Skeletal muscle cell (primary cell): ENCODE measurements at regions not wholly inside any gene's neighbourhood (a gene's known extent, or its start where the extent isn't known, plus 50 kb on each side); places are given as distances from the start of the nearest gene placed in this dataset.
A peak's percentile ranks its signal among the peaks of the same experiment; 100 is the strongest.
"Not testable (repeated sequence)": the region's sequence is repeated elsewhere in the genome, so short reads cannot be mapped to it uniquely, and the experiment has no call there.

ENCODE experiments used
- DNase-seq: peaks from one replicate; pipeline ENCODE4 v3.0.0-alpha.2; 2010; ENCODE audit warnings: low read depth
- H3K4me3 ChIP-seq: 2 replicates; pipeline ENCODE4 v1.5.1; 2011; ENCODE audit warnings: low read depth, mild to moderate bottlenecking, control low read depth, low read length, moderate library complexity

GRCh38 chr13:86562866-86563265, 763.6 kb upstream of the SLITRK6 start:
- no peak for DNase-seq

GRCh38 chr13:86563308-86563707, 764.1 kb upstream of the SLITRK6 start:
- H3K4me3 ChIP-seq = no peak overlapping the region
- peak; percentile 34 for DNase-seq

More at GRCh38 chr13:86562866-86563265, 763.6 kb upstream of the SLITRK6 start:
- H3K4me3 ChIP-seq = no peak overlapping the region

- no peak for DNase-seq
- no peak overlapping the region for H3K4me3 ChIP-seq
These were observed 767.9 kb upstream of the SLITRK6 start for GRCh38 chr13:86567119-86567518.

GRCh38 chr13:86569119-86569518, 769.9 kb upstream of the SLITRK6 start:
- DNase-seq = no peak
- no peak overlapping the region for H3K4me3 ChIP-seq

GRCh38 chr13:86569974-86570373, 770.8 kb upstream of the SLITRK6 start:
- no peak overlapping the region for H3K4me3 ChIP-seq
- no peak for DNase-seq

- DNase-seq = no peak
- H3K4me3 ChIP-seq = no peak overlapping the region
These were observed 772.9 kb upstream of the SLITRK6 start for GRCh38 chr13:86572115-86572514.

GRCh38 chr13:86579662-86580061, 780.4 kb upstream of the SLITRK6 start:
- no peak for DNase-seq
- H3K4me3 ChIP-seq = no peak overlapping the region

GRCh38 chr13:86581706-86582105, 782.5 kb upstream of the SLITRK6 start:
- DNase-seq = peak; percentile 26

GRCh38 chr13:86584301-86584700, 785.1 kb upstream of the SLITRK6 start:
- no peak overlapping the region for H3K4me3 ChIP-seq
- DNase-seq = no peak

More at GRCh38 chr13:86581706-86582105, 782.5 kb upstream of the SLITRK6 start:
- H3K4me3 ChIP-seq = no peak overlapping the region

GRCh38 chr13:86585835-86586234, 786.6 kb upstream of the SLITRK6 start:
- DNase-seq = peak; percentile 94
- no peak overlapping the region for H3K4me3 ChIP-seq

GRCh38 chr13:86591862-86592261, 792.6 kb upstream of the SLITRK6 start:
- peak; percentile 22 for DNase-seq
- H3K4me3 ChIP-seq = no peak overlapping the region

- no peak overlapping the region for H3K4me3 ChIP-seq
- DNase-seq = no peak
These were observed 802.1 kb upstream of the SLITRK6 start for GRCh38 chr13:86601351-86601750.

GRCh38 chr13:86606264-86606663, 807.0 kb upstream of the SLITRK6 start:
- DNase-seq = no peak
- no peak overlapping the region for H3K4me3 ChIP-seq

GRCh38 chr13:86608701-86609100, 809.5 kb upstream of the SLITRK6 start:
- no peak for DNase-seq
- no peak overlapping the region for H3K4me3 ChIP-seq

GRCh38 chr13:86633346-86633745, 834.1 kb upstream of the SLITRK6 start:
- no peak overlapping the region for H3K4me3 ChIP-seq
- no peak for DNase-seq

- not testable (repeated sequence) for DNase-seq, H3K4me3 ChIP-seq
These were observed 852.0 kb upstream of the SLITRK6 start for GRCh38 chr13:86651171-86651570.

- no peak overlapping the region for H3K4me3 ChIP-seq
- no peak for DNase-seq
These were observed 853.8 kb upstream of the SLITRK6 start for GRCh38 chr13:86653009-86653408.

- no peak for DNase-seq
- no peak overlapping the region for H3K4me3 ChIP-seq
These were observed 856.3 kb upstream of the SLITRK6 start for GRCh38 chr13:86655561-86655960.

GRCh38 chr13:86660090-86660489, 860.9 kb upstream of the SLITRK6 start:
- no peak overlapping the region for H3K4me3 ChIP-seq
- DNase-seq = no peak

- no peak overlapping the region for H3K4me3 ChIP-seq
- DNase-seq = no peak
These were observed 866.6 kb upstream of the SLITRK6 start for GRCh38 chr13:86665842-86666241.

GRCh38 chr13:86673931-86674431, 874.8 kb upstream of the SLITRK6 start:
- H3K4me3 ChIP-seq = no peak overlapping the region
- no peak for DNase-seq

- no peak overlapping the region for H3K4me3 ChIP-seq
- DNase-seq = no peak
These were observed 882.0 kb upstream of the SLITRK6 start for GRCh38 chr13:86681223-86681622.
